SK-N-SH (cell line): ENCODE measurements at regions not wholly inside any gene's neighbourhood (a gene's known extent, or its start where the extent isn't known, plus 50 kb on each side); places are given as distances from the start of the nearest gene placed in this dataset.
"Not testable (repeated sequence)": the region's sequence is repeated elsewhere in the genome, so short reads cannot be mapped to it uniquely, and the experiment has no call there.

Experiments used
- ELF1 ChIP-seq: IDR thresholded peaks from 2 replicates; pipeline ENCODE4 v1.4.0; 2012
- GABPA ChIP-seq: IDR thresholded peaks from 2 replicates; pipeline ENCODE4 v1.4.0; 2012; ENCODE audit warnings: low read depth, mild to moderate bottlenecking
- SMC3 ChIP-seq: IDR thresholded peaks from 2 replicates; pipeline ENCODE4 v1.6.1; 2012; ENCODE audit warnings: low read depth, low read length, improper control_type of control experiment
- TF ChIP-seq, protein P1 (sequence below): fragments of 200-600 bp; sonication (generic); IDR thresholded peaks from 2 replicates; pipeline ENCODE4 v1.6.1; 2017; ENCODE audit warnings: antibody characterized with exemption, mild to moderate bottlenecking, moderate library complexity

GRCh38 chrX:63160340-63160739 lies 190.8 kb downstream of the SPIN4 start:
- TF ChIP-seq, protein P1, sequence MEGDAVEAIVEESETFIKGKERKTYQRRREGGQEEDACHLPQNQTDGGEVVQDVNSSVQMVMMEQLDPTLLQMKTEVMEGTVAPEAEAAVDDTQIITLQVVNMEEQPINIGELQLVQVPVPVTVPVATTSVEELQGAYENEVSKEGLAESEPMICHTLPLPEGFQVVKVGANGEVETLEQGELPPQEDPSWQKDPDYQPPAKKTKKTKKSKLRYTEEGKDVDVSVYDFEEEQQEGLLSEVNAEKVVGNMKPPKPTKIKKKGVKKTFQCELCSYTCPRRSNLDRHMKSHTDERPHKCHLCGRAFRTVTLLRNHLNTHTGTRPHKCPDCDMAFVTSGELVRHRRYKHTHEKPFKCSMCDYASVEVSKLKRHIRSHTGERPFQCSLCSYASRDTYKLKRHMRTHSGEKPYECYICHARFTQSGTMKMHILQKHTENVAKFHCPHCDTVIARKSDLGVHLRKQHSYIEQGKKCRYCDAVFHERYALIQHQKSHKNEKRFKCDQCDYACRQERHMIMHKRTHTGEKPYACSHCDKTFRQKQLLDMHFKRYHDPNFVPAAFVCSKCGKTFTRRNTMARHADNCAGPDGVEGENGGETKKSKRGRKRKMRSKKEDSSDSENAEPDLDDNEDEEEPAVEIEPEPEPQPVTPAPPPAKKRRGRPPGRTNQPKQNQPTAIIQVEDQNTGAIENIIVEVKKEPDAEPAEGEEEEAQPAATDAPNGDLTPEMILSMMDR = not testable (repeated sequence)
- TF ChIP-seq SMC3, ELF1, GABPA: not testable (repeated sequence)
